OCI-LY7 (cell line): ENCODE measurements at regions not wholly inside any gene's neighbourhood (a gene's known extent, or its start where the extent isn't known, plus 50 kb on each side); places are given as distances from the start of the nearest gene placed in this dataset.

Experiments
- BruUV-seq: library from RNA; stranded (reverse); fragments of 400-500 nt; replicated peaks from 2 replicates; lab custom pipeline; 2021; lab: Mats Ljungman, UMichigan
- CTCF ChIA-PET: fragments of 300-600 bp; sonication (Branson Sonifier 250); formaldehyde crosslinking; loops from one replicate; lab custom pipeline; 2022; ENCODE audit warnings: antibody characterized with exemption; ENCODE audit not compliant: unreplicated experiment; lab: Charles Lee
- POLR2A ChIA-PET: fragments of 300-600 bp; sonication (Branson Sonifier 250); formaldehyde crosslinking; loops from one replicate; lab custom pipeline; 2022; ENCODE audit warnings: antibody characterized with exemption; lab: Charles Lee
- DNase-seq: peaks from one replicate; pipeline ENCODE4 v3.0.0-alpha.2; 2015; ENCODE audit warnings: low spot score
- H2AFZ ChIP-seq: fragments of 200-600 bp; sonication (generic), shearing (Covaris generic); 2 replicates; pipeline ENCODE4 v1.6.1; 2014; ENCODE audit warnings: mild to moderate bottlenecking, antibody characterized with exemption, low read length, moderate library complexity
- H3K27ac ChIP-seq: fragments of 200-600 bp; sonication (generic); 2 replicates; pipeline ENCODE4 v1.5.1; 2014; ENCODE audit warnings: mixed run types, low read depth, mild to moderate bottlenecking, moderate library complexity, low read length, inconsistent platforms; ENCODE audit not compliant: poor library complexity, severe bottlenecking
- H3K36me3 ChIP-seq: fragments of 200-600 bp; sonication (generic); 2 replicates; pipeline ENCODE4 v1.6.1; 2014; ENCODE audit warnings: mild to moderate bottlenecking, antibody characterized with exemption, low read length, moderate library complexity, mixed read lengths; ENCODE audit not compliant: insufficient read depth
- H3K4me1 ChIP-seq: fragments of 200-600 bp; sonication (generic); 2 replicates; pipeline ENCODE4 v1.5.1; 2014; ENCODE audit warnings: mild to moderate bottlenecking, low read length; ENCODE audit not compliant: insufficient read depth, poor library complexity, severe bottlenecking
- H3K4me2 ChIP-seq: fragments of 200-600 bp; sonication (generic); 2 replicates; pipeline ENCODE4 v1.6.1; 2014; ENCODE audit warnings: mild to moderate bottlenecking, low read length
- H3K4me3 ChIP-seq: fragments of 200-600 bp; sonication (generic); 2 replicates; pipeline ENCODE4 v1.5.1; 2014; ENCODE audit warnings: mild to moderate bottlenecking, low read depth, low read length; ENCODE audit not compliant: poor library complexity, severe bottlenecking
- H3K79me2 ChIP-seq: fragments of 200-600 bp; sonication (generic); 2 replicates; pipeline ENCODE4 v1.6.1; 2016; ENCODE audit warnings: low read depth, mild to moderate bottlenecking, low read length, moderate library complexity, mixed read lengths; ENCODE audit not compliant: insufficient read depth
- H3K9me2 ChIP-seq: fragments of 200-600 bp; sonication (generic); 2 replicates; pipeline ENCODE4 v1.6.1; 2016; ENCODE audit warnings: mild to moderate bottlenecking, low read length, mixed read lengths; ENCODE audit not compliant: insufficient read depth
- H3K9me3 ChIP-seq: fragments of 200-600 bp; sonication (generic); 2 replicates; pipeline ENCODE4 v1.6.1; 2014; ENCODE audit warnings: mild to moderate bottlenecking, mixed run types, low read length, mixed read lengths
- H4K20me1 ChIP-seq: fragments of 200-600 bp; sonication (generic); 2 replicates; pipeline ENCODE4 v1.6.1; 2014; ENCODE audit warnings: mild to moderate bottlenecking, antibody characterized with exemption, low read length, moderate library complexity, mixed read lengths; ENCODE audit not compliant: insufficient read depth
- CTCF ChIP-seq: fragments of 200-600 bp; sonication (generic); conservative IDR thresholded peaks from 2 replicates; pipeline ENCODE4 v1.5.1; 2014; ENCODE audit warnings: mild to moderate bottlenecking, antibody characterized with exemption, low read length, moderate library complexity, mixed read lengths
- EZH2phosphoT487 ChIP-seq: fragments of 200-600 bp; sonication (generic); IDR thresholded peaks from 2 replicates; pipeline ENCODE4 v1.6.1; 2018; ENCODE audit warnings: low read depth, borderline replicate concordance, mild to moderate bottlenecking, mixed run types, antibody characterized with exemption, low read length, moderate library complexity, mixed read lengths
- intact Hi-C: fragments of 100-400 bp; cut with micrococcal nuclease; formaldehyde crosslinking; loops from one replicate; pipeline ENCODE4 v1.10.0; 2022; ENCODE audit not compliant: unreplicated experiment

- Histone ChIP-seq H3K4me1 (no peaks in the 10 kb centered on the region), H3K4me2 (no peak overlapping the region), H3K27ac (no peak overlapping the region), H3K9me2 (no peaks in the 10 kb centered on the region), H3K79me2 (no peaks in the 10 kb centered on the region), H3K9me3 (no peaks in the 10 kb centered on the region), H3K36me3 (no peaks in the 10 kb centered on the region), H2AFZ (no peak overlapping the region), H3K4me3 (no peak overlapping the region), H4K20me1 (no peaks in the 10 kb centered on the region)
- BruUV-seq = no TSS peak
- POLR2A ChIA-PET = no interaction called here
- CTCF ChIA-PET = no interaction called here
- TF ChIP-seq EZH2phosphoT487 (no peak), CTCF (no peak)
- no peak for DNase-seq
- intact Hi-C loops = no loop called here
Measured at GRCh38 chr12:105570944-105571343, 240.5 kb downstream of the C12orf75 start.

GRCh38 chr12:105573574-105573973 lies 243.1 kb downstream of the C12orf75 start:
- no peak overlapping the region for H2AFZ ChIP-seq
- no peak overlapping the region for H3K4me2 ChIP-seq
- no peaks in the 10 kb centered on the region for H3K9me2 ChIP-seq
- no peaks in the 10 kb centered on the region for H3K36me3 ChIP-seq
- H3K79me2 ChIP-seq = no peaks in the 10 kb centered on the region
- TF ChIP-seq EZH2phosphoT487 (no peak), CTCF (no peak)
- H3K4me1 ChIP-seq = no peaks in the 10 kb centered on the region
- no peaks in the 10 kb centered on the region for H4K20me1 ChIP-seq
- BruUV-seq = no TSS peak
- CTCF ChIA-PET = no interaction called here
- no peak for DNase-seq
- POLR2A ChIA-PET = no interaction called here
- intact Hi-C loops = no loop called here
- H3K27ac ChIP-seq = no peak overlapping the region
- H3K4me3 ChIP-seq = no peak overlapping the region
- no peaks in the 10 kb centered on the region for H3K9me3 ChIP-seq

- H2AFZ ChIP-seq = no peak overlapping the region
- ChIA-PET POLR2A (no interaction called here), CTCF (no interaction called here)
- H3K4me3 ChIP-seq = no peak overlapping the region
- no peaks in the 10 kb centered on the region for H3K36me3 ChIP-seq
- no peaks in the 10 kb centered on the region for H3K79me2 ChIP-seq
- no peaks in the 10 kb centered on the region for H4K20me1 ChIP-seq
- H3K27ac ChIP-seq = no peak overlapping the region
- no peaks in the 10 kb centered on the region for H3K4me1 ChIP-seq
- DNase-seq = no peak
- H3K9me3 ChIP-seq = no peaks in the 10 kb centered on the region
- BruUV-seq = no TSS peak
- no peak overlapping the region for H3K4me2 ChIP-seq
- no peak for TF ChIP-seq EZH2phosphoT487
- no peak for TF ChIP-seq CTCF
- no peaks in the 10 kb centered on the region for H3K9me2 ChIP-seq
- intact Hi-C loops = no loop called here
Measured at GRCh38 chr12:105574056-105574715, 243.7 kb downstream of the C12orf75 start.
